ENCODE measurements at regions not wholly inside any gene's neighbourhood (a gene's known extent, or its start where the extent isn't known, plus 50 kb on each side); places are given as distances from the start of the nearest gene placed in this dataset.

DNA sequence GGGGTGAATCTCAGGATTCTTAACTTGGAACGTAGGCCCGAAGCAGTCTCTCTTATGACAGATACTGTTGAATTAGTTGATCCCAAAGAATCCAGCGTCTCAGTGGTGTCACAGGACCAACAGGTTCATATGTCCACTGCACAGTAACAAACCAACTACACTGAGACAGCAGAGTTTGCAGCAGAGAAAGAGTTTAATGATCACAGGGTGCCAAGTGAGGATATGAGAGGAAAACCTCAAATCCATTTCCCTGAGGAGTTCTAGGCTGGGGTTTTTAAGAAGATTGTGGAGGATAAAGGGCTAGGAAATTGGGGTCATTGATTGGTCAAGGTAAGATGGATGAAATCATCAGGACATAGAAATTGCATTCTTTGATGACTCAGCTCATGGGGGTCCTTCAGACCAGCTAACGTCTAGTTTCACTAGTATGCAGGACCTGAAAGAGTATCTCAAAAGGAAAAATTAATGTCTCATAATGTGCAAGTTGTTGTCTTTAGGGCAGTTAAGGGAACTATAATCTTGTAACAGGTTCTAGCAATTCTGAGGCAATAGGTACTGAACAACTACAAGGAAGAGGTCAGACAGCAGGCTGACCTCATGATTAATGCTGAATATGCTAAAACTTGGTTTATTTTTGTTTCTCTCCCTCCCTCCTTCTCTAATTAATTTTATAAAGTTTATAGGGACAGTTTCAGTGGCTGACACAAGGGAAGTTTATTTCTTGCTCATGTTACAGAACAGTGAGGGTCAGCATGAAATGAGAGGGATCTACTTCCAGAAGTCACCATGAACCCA, 310.9 kb upstream of the NEBL start:
- TF ChIP-seq POLR2A (IDR thresholded peaks at IDR 0.05; ENCODE audit: low read depth, low read length), result no peak
- DNase-seq (ENCODE audit: insufficient read length, low spot score), result no peak
- FAIRE-seq, result no peak

DNA sequence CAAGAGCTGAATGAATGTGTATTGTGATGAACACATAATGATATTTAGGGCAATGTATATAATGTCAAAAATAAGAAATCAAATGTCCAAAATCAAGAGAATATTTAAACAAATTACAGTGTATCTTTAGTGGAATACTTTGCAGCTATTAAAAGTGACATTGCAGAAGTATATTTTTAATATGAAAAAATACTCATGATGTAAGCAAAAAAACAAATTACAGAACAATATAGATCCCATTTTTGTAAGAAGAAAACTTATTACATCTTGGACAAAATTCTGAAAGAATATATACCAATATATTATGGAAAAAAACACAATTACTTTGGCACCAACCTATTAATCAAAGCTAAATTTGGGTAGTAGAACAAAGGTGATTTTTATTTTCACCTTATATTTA, 308.2 kb upstream of the NEBL start:
- DNase-seq (ENCODE audit: insufficient read length, low spot score) (no peak), FAIRE-seq (no peak)
- TF ChIP-seq POLR2A (IDR thresholded peaks at IDR 0.05; ENCODE audit: low read depth, low read length), result no peak

DNA sequence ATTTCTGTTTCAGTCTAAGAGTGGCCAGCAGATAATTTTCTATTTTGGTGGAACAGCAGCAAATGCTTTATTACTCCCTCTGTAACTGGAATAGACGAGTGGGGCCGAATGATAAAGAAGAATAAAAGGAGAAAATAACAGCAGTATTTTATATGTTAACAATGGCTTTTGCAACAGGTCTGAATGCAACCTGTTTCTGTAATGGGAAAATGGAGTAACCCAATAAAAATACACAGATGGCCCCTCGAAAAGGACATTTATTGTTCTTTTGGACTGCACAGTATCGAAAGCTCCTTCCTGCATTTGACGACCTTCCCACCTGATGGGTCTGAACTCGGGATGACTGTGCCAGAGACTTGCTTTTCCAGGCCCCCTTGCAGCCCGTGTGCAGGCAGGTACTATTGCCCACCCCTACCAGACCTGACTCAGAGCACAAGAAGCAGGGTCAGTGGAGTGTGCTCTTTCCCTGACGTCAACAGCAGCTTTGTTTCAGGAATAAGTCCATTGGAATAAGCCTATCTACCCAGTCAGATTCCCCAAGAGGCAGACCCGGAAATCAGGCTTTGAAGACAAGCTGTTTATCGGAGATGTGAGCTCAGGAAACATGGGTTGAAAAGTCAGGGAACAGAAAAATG, 306.5 kb upstream of the NEBL start:
- no peak for DNase-seq (ENCODE audit: insufficient read length, low spot score)
- FAIRE-seq, result no peak
- TF ChIP-seq POLR2A (IDR thresholded peaks at IDR 0.05; ENCODE audit: low read depth, low read length), result no peak

DNA sequence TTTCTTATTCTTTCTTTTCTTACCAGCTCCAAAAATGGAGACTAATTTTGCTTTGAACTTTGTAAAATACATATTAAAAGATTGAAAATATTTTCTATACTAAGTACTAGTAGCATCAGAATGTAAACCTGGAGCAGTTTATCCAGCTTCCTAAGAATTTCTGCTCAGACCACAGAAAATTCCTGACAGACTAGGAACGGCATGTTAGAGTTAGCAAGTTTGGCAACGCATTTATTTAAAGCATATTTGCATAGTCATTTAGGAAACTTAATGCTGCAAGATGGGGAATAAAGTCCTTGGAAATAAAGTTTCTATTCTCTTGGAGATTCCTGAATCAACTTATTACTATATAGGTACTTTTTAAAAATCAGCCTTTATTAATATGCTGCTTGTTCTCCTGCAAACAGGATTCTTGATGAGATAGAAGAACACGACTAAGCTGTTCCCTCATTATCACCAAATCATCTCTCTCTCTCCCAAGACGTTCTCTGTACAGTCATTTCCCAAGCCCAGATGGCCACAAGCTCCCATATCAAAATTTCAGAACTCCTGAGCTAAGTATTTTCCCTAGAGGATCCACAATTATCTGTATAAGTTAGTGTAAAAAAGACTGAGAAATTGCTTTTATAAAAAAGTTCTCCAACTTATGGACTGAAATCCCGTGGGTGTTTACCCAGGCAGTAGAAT, 305.8 kb upstream of the NEBL start:
- TF ChIP-seq POLR2A (IDR thresholded peaks at IDR 0.05; ENCODE audit: low read depth, low read length), result no peak
- no peak for DNase-seq (ENCODE audit: insufficient read length, low spot score)
- FAIRE-seq, result no peak

DNA sequence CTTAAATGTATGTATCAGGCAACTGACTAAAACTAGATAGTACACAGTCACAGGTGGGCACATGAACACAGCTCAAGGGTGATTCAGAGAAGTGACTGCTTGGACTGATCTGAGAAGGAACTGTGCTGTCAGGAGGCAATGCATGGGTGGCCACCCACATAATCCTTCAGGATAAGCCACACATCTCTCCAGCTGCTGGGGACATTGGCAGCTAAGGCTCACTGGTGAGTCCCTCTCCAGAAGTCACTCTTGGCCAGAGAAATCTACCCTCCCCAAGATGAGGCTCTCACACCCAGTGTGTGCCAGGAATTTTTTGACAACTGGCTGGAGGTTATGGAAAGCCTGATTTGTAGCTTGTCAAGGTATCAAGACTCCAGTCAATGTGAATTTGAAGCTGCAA, 302.4 kb upstream of the NEBL start:
- FAIRE-seq, result no peak
- TF ChIP-seq POLR2A (IDR thresholded peaks at IDR 0.05; ENCODE audit: low read depth, low read length), result no peak

DNA sequence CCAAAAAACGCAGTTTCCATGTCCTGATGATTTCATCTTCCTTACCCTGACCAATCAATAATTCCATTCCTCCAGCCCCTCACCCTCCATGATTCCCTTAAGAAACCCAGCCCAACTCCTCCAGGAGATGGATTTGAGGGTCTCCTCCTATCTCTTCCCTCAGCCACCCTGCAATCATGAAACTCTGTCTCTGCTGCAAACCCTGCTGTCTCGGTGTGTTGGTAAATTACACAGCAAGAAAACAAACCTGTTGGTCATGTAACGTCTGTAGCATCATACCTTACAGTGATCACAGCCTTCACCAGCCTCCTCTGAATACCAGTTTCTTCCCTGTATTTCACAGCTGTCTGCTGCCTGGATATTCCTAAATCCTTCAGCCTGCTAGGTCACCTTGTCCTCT, 300.7 kb upstream of the NEBL start:
- FAIRE-seq, result no peak

More for the DNA sequence above, 302.4 kb upstream of the NEBL start:
- no peak for DNase-seq (ENCODE audit: insufficient read length, low spot score)

DNA sequence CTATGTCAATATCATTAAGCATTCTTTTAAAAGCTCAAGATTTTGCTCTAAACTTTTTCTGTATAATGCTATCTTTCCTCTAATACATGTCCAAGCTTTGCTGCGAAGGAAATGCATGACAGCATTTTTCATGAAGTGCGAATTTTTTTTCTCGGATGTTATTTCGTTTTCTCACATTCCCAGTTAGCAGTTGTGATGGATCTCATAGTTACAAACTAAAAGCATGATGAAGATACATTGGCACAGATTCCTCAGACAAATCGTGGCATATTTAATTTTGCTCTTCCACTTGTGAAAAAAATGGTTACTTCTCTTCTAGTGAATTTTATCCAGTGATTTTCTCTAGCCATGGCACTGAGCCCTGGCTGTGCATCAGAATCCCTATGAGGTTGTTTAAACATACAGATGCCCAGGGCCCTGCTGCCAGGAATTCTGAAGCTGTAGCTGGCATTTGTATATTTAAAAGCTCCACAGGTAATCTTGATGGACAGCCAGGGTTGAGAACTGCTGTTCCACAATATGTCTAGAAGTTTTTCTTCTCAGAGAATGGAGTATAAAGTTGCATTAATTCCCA, 299.8 kb upstream of the NEBL start:
- TF ChIP-seq POLR2A (IDR thresholded peaks at IDR 0.05; ENCODE audit: low read depth, low read length), result no peak
- FAIRE-seq (no peak), DNase-seq (ENCODE audit: insufficient read length, low spot score) (no peak)

More for the DNA sequence above, 300.7 kb upstream of the NEBL start:
- no peak for TF ChIP-seq POLR2A (IDR thresholded peaks at IDR 0.05; ENCODE audit: low read depth, low read length)
- no peak for DNase-seq (ENCODE audit: insufficient read length, low spot score)

DNA sequence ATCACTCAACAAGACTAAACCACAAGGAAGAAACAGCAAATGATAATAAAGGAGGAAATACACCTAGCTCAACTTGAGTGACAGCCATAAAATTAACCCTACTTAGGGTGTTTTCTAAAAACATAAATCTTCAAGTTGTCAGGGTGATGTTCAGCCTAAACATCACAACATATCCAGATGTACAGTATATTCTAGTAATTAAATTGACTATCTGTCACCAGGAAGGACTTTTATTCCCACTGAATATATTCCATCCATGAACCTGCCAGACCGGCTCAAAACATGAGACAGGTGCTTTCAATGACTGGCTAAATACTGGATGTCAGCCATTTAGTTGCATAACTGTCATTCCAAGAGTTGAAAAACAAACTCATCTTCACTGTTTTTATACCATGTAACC, 298.1 kb upstream of the NEBL start:
- no peak for TF ChIP-seq POLR2A (IDR thresholded peaks at IDR 0.05; ENCODE audit: low read depth, low read length)
- no peak for DNase-seq (ENCODE audit: insufficient read length, low spot score)
- no peak for FAIRE-seq

DNA sequence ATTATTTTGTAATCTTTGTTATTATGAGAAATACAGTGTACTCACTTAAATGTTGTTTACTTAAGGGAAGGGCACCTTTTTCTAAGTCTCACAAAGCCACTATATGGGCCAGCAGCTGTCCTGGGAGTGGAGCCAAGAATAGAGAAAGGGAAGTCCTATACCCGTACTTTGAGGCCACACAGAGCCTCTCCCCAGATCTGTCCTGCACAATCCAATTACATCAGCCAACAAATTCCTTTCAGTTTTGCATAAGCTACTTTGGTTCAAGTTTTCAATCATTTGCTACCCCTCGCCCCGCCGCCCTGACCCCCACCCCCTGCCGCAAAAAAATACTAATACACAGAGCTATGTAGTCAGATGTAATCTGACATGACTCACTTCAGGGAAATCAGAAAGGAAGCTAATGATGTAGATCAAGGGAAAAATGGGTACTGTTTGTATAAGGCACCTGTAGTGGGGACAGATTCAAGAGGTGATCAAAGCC, 297.4 kb upstream of the NEBL start:
- TF ChIP-seq POLR2A (IDR thresholded peaks at IDR 0.05; ENCODE audit: low read depth, low read length), result no peak
- DNase-seq (ENCODE audit: insufficient read length, low spot score) (no peak), FAIRE-seq (no peak)

DNA sequence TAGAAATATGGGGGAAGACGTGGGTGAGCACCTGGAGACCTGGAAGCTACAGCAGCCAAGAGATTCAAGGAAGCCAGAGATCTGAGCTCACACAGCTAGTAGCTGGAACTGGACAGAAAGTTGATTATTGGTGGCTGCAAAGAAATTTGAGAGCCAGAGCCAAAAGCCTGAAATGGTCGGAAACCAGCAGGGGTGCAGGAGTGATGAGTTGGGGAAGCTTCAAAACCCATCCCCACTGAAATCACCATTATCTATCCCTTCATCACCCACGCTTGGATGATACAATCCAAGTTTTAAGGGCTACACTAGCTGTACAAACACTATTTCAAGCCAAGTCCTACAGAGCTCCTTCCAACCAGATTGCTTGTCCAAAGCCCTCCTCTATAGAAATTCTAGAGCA, 296.1 kb upstream of the NEBL start:
- no peak for TF ChIP-seq POLR2A (IDR thresholded peaks at IDR 0.05; ENCODE audit: low read depth, low read length)
- no peak for FAIRE-seq

DNA sequence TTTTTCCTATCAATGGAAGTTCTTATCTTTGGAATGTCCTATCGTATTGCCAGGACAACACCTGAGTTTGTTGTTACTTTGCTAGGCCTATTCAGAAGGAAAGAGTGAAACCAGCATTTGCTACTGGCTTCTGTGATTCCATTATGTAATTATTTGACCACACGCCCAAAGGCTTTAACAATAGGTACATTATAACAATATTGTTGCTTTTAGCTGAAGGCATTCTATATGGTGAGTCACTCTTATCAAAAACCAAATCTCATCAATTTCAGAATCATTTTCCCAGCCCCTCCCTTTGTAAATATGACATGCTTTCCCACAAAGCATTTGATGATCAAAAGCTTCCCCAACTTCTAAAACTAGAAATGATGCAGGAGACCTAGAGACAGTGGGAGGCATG, 294.4 kb upstream of the NEBL start:
- FAIRE-seq (no peak), DNase-seq (ENCODE audit: insufficient read length, low spot score) (no peak)
- no peak for TF ChIP-seq POLR2A (IDR thresholded peaks at IDR 0.05; ENCODE audit: low read depth, low read length)

More for the DNA sequence above, 296.1 kb upstream of the NEBL start:
- DNase-seq (ENCODE audit: insufficient read length, low spot score), result no peak

DNA sequence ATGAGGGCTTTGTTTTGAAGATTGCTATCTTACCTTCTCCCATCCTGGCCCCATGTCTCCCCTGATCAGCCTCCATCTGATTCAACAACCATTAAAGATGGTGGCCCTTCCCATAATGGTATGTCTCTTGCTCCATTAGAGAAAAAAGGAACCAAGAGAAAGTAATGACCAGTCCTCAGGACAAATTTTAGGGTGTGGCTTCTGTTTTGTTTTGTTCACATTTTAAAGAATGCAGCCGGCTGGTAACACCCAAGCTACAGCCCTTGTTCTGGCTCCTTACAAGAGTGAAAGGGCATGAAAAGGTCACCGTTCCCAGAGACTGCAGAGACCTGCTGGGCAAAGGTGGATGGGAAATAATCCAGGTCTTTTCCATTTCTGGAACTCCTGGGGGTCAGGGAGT, 287.9 kb upstream of the NEBL start:
- DNase-seq (ENCODE audit: insufficient read length, low spot score) (no peak), FAIRE-seq (no peak)
- TF ChIP-seq POLR2A (IDR thresholded peaks at IDR 0.05; ENCODE audit: low read depth, low read length), result no peak

DNA sequence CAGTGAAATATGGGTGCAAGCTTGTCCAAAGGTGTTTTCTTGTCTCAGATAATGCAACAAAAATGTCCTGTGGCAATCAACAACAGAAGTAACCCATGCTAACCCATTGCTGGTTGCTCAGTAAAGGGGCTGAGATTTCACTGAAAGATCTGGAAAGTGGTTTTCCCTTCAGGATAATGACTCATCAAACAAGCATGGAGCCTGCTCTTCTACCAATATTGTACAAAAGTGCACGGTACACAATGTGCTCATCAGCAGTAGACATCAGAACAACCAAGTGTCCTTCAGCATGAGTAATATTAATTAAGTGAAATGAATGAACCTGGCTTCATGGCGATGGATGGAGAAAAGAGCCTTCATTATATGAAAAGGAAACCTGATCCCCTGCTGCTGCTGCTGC, 287.1 kb upstream of the NEBL start:
- TF ChIP-seq POLR2A (IDR thresholded peaks at IDR 0.05; ENCODE audit: low read depth, low read length), result no peak
- FAIRE-seq (no peak), DNase-seq (ENCODE audit: insufficient read length, low spot score) (no peak)

DNA sequence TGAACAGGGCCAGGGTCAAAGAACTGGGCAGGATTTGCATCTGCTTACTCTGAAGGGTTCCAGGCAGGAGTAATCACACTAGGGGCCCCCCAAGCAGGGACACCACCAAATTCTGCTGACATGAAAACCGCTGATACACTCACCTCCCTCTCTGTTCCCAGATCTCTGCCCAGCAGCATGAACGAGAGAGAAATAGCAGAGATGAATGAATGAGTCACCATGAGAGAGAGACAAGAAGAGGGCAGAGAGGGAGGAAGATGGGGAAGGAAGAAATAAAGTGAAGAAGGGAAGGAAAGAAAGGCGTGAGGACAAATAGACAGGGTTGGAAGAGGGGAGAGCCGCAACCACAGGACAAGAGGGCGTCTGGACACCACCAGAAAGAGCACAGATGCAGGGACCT, 285.9 kb upstream of the NEBL start:
- DNase-seq (ENCODE audit: insufficient read length, low spot score), result no peak
- TF ChIP-seq POLR2A (IDR thresholded peaks at IDR 0.05; ENCODE audit: low read depth, low read length), result no peak
- no peak for FAIRE-seq

Data from H54 (cell line).